ENCODE measurements at regions not wholly inside any gene's neighbourhood (a gene's known extent, or its start where the extent isn't known, plus 50 kb on each side); places are given as distances from the start of the nearest gene placed in this dataset.

GRCh38 chr17:71428897-71429296 is 691.9 kb upstream of the SOX9 start:
- TF ChIP-seq POLR2A (IDR thresholded peaks at IDR 0.05), result no peak
- TF ChIP-seq, protein P1, sequence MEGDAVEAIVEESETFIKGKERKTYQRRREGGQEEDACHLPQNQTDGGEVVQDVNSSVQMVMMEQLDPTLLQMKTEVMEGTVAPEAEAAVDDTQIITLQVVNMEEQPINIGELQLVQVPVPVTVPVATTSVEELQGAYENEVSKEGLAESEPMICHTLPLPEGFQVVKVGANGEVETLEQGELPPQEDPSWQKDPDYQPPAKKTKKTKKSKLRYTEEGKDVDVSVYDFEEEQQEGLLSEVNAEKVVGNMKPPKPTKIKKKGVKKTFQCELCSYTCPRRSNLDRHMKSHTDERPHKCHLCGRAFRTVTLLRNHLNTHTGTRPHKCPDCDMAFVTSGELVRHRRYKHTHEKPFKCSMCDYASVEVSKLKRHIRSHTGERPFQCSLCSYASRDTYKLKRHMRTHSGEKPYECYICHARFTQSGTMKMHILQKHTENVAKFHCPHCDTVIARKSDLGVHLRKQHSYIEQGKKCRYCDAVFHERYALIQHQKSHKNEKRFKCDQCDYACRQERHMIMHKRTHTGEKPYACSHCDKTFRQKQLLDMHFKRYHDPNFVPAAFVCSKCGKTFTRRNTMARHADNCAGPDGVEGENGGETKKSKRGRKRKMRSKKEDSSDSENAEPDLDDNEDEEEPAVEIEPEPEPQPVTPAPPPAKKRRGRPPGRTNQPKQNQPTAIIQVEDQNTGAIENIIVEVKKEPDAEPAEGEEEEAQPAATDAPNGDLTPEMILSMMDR (IDR thresholded peaks at IDR 0.05), result no peak
- TF ChIP-seq EP300 (IDR thresholded peaks at IDR 0.05), result no peak

All from ovary (tissue), 3 donors.